H9 (cell line): ENCODE measurements at regions not wholly inside any gene's neighbourhood (a gene's known extent, or its start where the extent isn't known, plus 50 kb on each side); places are given as distances from the start of the nearest gene placed in this dataset.

Experiments used
- DNase-seq: peaks from one replicate; pipeline ENCODE4 v3.0.0-alpha.2; 2017
- H2AFZ ChIP-seq: one replicate; pipeline ENCODE4 v1.6.1; 2013; ENCODE audit warnings: mild to moderate bottlenecking, low read length, control low read depth, moderate library complexity
- H2AK5ac ChIP-seq: 2 replicates; pipeline ENCODE4 v1.6.1; 2013; ENCODE audit warnings: low read length, control low read depth, mixed read lengths; ENCODE audit not compliant: insufficient read length
- H2BK120ac ChIP-seq: one replicate; pipeline ENCODE4 v1.6.1; 2013; ENCODE audit warnings: low read depth, mild to moderate bottlenecking, low read length, control low read depth, inconsistent platforms; ENCODE audit not compliant: poor library complexity, severe bottlenecking
- H2BK12ac ChIP-seq: 2 replicates; pipeline ENCODE4 v1.6.1; 2013; ENCODE audit warnings: low read length, control low read depth, mixed read lengths, low read depth; ENCODE audit not compliant: insufficient read length
- H2BK15ac ChIP-seq: 2 replicates; pipeline ENCODE4 v1.6.1; 2013; ENCODE audit warnings: low read depth, low read length, control low read depth
- H2BK20ac ChIP-seq: one replicate; pipeline ENCODE4 v1.6.1; 2013; ENCODE audit warnings: low read depth, mild to moderate bottlenecking, low read length, control low read depth, inconsistent platforms; ENCODE audit not compliant: poor library complexity, severe bottlenecking
- H2BK5ac ChIP-seq: 2 replicates; pipeline ENCODE4 v1.6.1; 2013; ENCODE audit warnings: low read length, control low read depth, mixed read lengths; ENCODE audit not compliant: insufficient read length
- H3K14ac ChIP-seq: 2 replicates; pipeline ENCODE4 v1.6.1; 2013; ENCODE audit warnings: low read length, control low read depth; ENCODE audit not compliant: insufficient read depth
- H3K18ac ChIP-seq: 2 replicates; pipeline ENCODE4 v1.6.1; 2013; ENCODE audit warnings: low read depth, mild to moderate bottlenecking, mixed read lengths, low read length, control low read depth; ENCODE audit not compliant: insufficient read length
- H3K23ac ChIP-seq: 2 replicates; pipeline ENCODE4 v1.6.1; 2013; ENCODE audit warnings: low read length, control low read depth, mixed read lengths, low read depth; ENCODE audit not compliant: insufficient read length
- H3K23me2 ChIP-seq: 2 replicates; pipeline ENCODE4 v1.6.1; 2013; ENCODE audit warnings: low read depth, mild to moderate bottlenecking, mixed read lengths, low read length, control low read depth; ENCODE audit not compliant: insufficient read length, poor library complexity, severe bottlenecking
- H3K27ac ChIP-seq: 2 replicates; pipeline ENCODE4 v1.5.1; 2013; ENCODE audit warnings: low read length, control low read depth, mixed read lengths, low read depth; ENCODE audit not compliant: insufficient read length
- H3K27me3 ChIP-seq: 2 replicates; pipeline ENCODE4 v1.6.1; 2013; ENCODE audit warnings: low read length, control low read depth, inconsistent platforms; ENCODE audit not compliant: insufficient read depth
- H3K4ac ChIP-seq: 2 replicates; pipeline ENCODE4 v1.6.1; 2013; ENCODE audit warnings: low read depth, mild to moderate bottlenecking, control low read depth, inconsistent platforms, low read length, moderate library complexity
- H3K4me1 ChIP-seq: 2 replicates; pipeline ENCODE4 v1.6.1; 2013; ENCODE audit warnings: low read length, control low read depth, inconsistent platforms; ENCODE audit not compliant: insufficient read depth
- H3K4me2 ChIP-seq: 2 replicates; pipeline ENCODE4 v1.6.1; 2013; ENCODE audit warnings: low read length, control low read depth, mixed read lengths; ENCODE audit not compliant: insufficient read length, insufficient read depth
- H3K56ac ChIP-seq: 2 replicates; pipeline ENCODE4 v1.6.1; 2013; ENCODE audit warnings: low read depth, mild to moderate bottlenecking, mixed read lengths, low read length, control low read depth; ENCODE audit not compliant: insufficient read length
- H3K79me1 ChIP-seq: 2 replicates; pipeline ENCODE4 v1.6.1; 2013; ENCODE audit warnings: low read depth, mild to moderate bottlenecking, moderate library complexity, low read length, control low read depth, inconsistent platforms; ENCODE audit not compliant: insufficient read depth, poor library complexity, severe bottlenecking
- H3K79me2 ChIP-seq: 2 replicates; pipeline ENCODE4 v1.6.1; 2013; ENCODE audit warnings: low read length, control low read depth, inconsistent platforms; ENCODE audit not compliant: insufficient read depth
- H3K9ac ChIP-seq: 2 replicates; pipeline ENCODE4 v1.6.1; 2013; ENCODE audit warnings: low read length, control low read depth, mixed read lengths; ENCODE audit not compliant: insufficient read length; ENCODE audit errors: extremely low read depth
- H3K9me3 ChIP-seq: one replicate; pipeline ENCODE4 v1.6.1; 2013; ENCODE audit warnings: low read depth, low read length, inconsistent platforms; ENCODE audit not compliant: control insufficient read depth
- H3T11ph ChIP-seq: one replicate; pipeline ENCODE4 v1.6.1; 2013; ENCODE audit warnings: mild to moderate bottlenecking, low read length, control low read depth, inconsistent platforms
- H4K20me1 ChIP-seq: one replicate; pipeline ENCODE4 v1.6.1; 2013; ENCODE audit not compliant: control insufficient read depth, insufficient read length, insufficient read depth
- H4K5ac ChIP-seq: 2 replicates; pipeline ENCODE4 v1.6.1; 2013; ENCODE audit warnings: low read depth, mild to moderate bottlenecking, mixed read lengths, low read length, control low read depth; ENCODE audit not compliant: insufficient read length
- H4K8ac ChIP-seq: replicated peaks from 2 replicates; pipeline ENCODE4 v1.6.1; 2013; ENCODE audit warnings: low read length, control low read depth, mixed read lengths, low read depth; ENCODE audit not compliant: insufficient read length
- H4K91ac ChIP-seq: 2 replicates; pipeline ENCODE4 v1.6.1; 2013; ENCODE audit warnings: low read depth, mild to moderate bottlenecking, moderate library complexity, mixed read lengths, low read length, control low read depth; ENCODE audit not compliant: insufficient read length
- H3K27ac Mint-ChIP-seq, 3 experiments: 2 replicates in 2 of 3; 3 replicates in 1 of 3; pipeline ENCODE4 v1.8.0; 2020 to 2021; ENCODE audit warnings: mixed read lengths in 3 of 3, mild to moderate bottlenecking in 1 of 3, moderate library complexity in 1 of 3
- H3K27me3 Mint-ChIP-seq: 2 replicates; pipeline ENCODE4 v1.8.0; 2021; ENCODE audit warnings: low read depth, mild to moderate bottlenecking, moderate library complexity, mixed read lengths
- H3K36me3 Mint-ChIP-seq, 3 experiments: 2 replicates in 2 of 3; 3 replicates in 1 of 3; pipeline ENCODE4 v1.8.0; 2020 to 2021; ENCODE audit warnings: low read depth in 3 of 3, mixed read lengths in 3 of 3; ENCODE audit not compliant: insufficient read depth in 1 of 3
- H3K4me1 Mint-ChIP-seq, 2 experiments: 2 replicates each; pipeline ENCODE4 v1.8.0; 2020; ENCODE audit warnings: mixed read lengths in 2 of 2
- H3K4me3 Mint-ChIP-seq, 2 experiments: 2 replicates in 1 of 2; 3 replicates in 1 of 2; pipeline ENCODE4 v1.8.0; 2020 to 2021; ENCODE audit warnings: mild to moderate bottlenecking in 2 of 2, mixed read lengths in 2 of 2, moderate library complexity in 1 of 2
- H3K9me3 Mint-ChIP-seq, 2 experiments: 2 replicates in 1 of 2; 3 replicates in 1 of 2; pipeline ENCODE4 v1.8.0; 2020; ENCODE audit warnings: mild to moderate bottlenecking in 2 of 2, mixed read lengths in 2 of 2, moderate library complexity in 1 of 2
- CTCF ChIP-seq: fragments of 200-600 bp; sonication (generic); conservative IDR thresholded peaks from 3 replicates; pipeline ENCODE4 v1.8.0; 2021; ENCODE audit warnings: antibody characterized with exemption, mild to moderate bottlenecking
- WGBS: extraction: QIAGEN DNeasy Blood & Tissue Kit; methylation state at CpG from one replicate; pipeline ENCODE4 v1.1.7; 2013; ENCODE audit warnings: missing lambda C conversion rate, low lambda C conversion rate, mixed read lengths; ENCODE audit not compliant: insufficient read length; ENCODE audit errors: extremely low coverage; 5-methylcytosine and 5-hydroxymethylcytosine counted together

DNA sequence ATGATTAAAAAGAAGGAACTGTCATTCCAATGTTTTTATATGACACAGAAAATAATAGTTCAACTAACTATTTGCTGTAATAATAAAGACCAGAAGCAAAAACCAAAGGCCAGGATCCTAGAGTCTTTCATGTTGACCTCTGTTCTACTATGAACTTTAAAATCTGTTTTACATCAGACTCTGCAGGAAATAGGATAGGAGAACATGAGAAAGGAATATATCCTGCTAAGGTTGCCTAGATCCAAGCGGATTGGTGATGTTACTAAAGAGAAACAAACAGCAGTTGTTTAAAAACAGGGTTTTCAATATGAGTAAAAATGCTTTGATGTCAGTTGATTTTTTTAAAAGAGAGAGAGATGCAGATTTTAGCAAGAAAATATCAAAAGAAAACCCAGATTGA is 549.6 kb downstream of the ZIC1 start:
- Histone ChIP-seq H4K91ac (no peak overlapping the region), H3K18ac (no peak overlapping the region), H3K9me3 (no peaks in the 10 kb centered on the region), H3K4ac (no peak overlapping the region), H3K79me2 (no peaks in the 10 kb centered on the region), H3K9ac (no peak overlapping the region), H3K23me2 (no peaks in the 10 kb centered on the region), H3K23ac (no peak overlapping the region), H3K14ac (no peak overlapping the region), H4K5ac (no peak overlapping the region), H2BK5ac (no peak overlapping the region), H3K79me1 (no peaks in the 10 kb centered on the region), H3K4me1 (peaks cover 10% of the 10 kb centered on the region; the same call in 1 of the 2 replicates), H3K4me2 (no peak overlapping the region), H3T11ph (no peak overlapping the region), H2BK20ac (no peak overlapping the region), H3K56ac (no peak overlapping the region), H2AFZ (no peak overlapping the region), H2BK15ac (no peak overlapping the region), H4K8ac (no peak overlapping the region), H2AK5ac (no peak overlapping the region), H2BK12ac (no peak overlapping the region), H3K27ac (no peak overlapping the region), H4K20me1 (no peaks in the 10 kb centered on the region), H3K27me3 (no peaks in the 10 kb centered on the region), H2BK120ac (no peak overlapping the region)
- Mint-ChIP-seq H3K36me3 (peaks cover 0 to 6% (median 4%) of the 10 kb centered on the region in 3 experiments; a peak in 4 of 7 replicates), H3K4me1 (peaks cover 30% of the 10 kb centered on the region in 2 experiments), H3K27ac (peak overlapping the region in 1 of 3 experiments; percentile 56; a peak in 1 of 7 replicates), H3K9me3 (peaks cover 0 to 6% of the 10 kb centered on the region in 2 experiments; a peak in 2 of 5 replicates), H3K27me3 (no peaks in the 10 kb centered on the region), H3K4me3 (no peak overlapping the region)
- no peak for DNase-seq
- no CpG with 5 or more reads among the region's 1 CpG for WGBS
- TF ChIP-seq CTCF, result no peak
